ENCODE measurements at regions not wholly inside any gene's neighbourhood (a gene's known extent, or its start where the extent isn't known, plus 50 kb on each side); places are given as distances from the start of the nearest gene placed in this dataset.

DNA sequence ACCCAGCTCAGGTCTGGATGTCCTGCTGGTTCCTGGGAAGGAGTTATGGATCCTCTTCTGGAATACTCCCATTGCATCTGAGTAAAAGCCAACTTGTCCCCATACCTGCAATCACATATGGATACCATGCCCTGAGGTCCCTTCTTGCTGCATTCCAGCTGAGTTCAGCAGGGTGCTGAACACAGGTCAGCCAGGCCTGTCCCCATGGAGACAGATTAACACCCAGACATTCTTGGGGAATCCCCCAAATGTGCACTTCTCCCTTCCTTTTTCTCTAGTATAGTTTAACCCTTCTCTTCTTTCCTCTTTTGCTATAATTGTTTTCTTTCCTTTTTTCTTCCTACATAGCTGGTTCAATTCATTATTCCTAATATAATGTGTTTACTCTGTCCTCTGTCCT lies 799.6 kb upstream of the HS6ST1 start:
- H3K4me3 ChIP-seq (ENCODE audit: low read depth, low read length): no peak overlapping the region

DNA sequence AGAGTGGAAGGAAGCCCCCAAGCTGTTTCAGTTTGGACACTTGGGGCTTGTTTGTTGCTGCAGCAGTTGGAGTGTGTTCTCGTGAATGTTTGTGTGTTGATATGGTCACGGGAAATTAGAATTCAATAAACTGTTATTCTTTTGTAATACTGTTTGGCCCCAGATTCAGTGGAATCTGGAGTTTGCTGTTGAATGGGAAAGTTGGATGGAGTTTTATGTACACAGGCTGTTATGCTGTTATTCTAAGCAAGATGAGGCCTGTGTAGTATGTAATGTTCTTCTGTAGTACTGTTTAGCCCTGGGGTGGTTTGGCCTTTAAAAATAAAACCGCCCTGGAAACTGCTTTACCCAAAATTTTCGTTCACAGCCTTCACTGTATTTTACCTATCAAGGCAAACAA lies 810.4 kb upstream of the HS6ST1 start:
- no peak overlapping the region for H3K4me3 ChIP-seq (ENCODE audit: low read depth, low read length)

DNA sequence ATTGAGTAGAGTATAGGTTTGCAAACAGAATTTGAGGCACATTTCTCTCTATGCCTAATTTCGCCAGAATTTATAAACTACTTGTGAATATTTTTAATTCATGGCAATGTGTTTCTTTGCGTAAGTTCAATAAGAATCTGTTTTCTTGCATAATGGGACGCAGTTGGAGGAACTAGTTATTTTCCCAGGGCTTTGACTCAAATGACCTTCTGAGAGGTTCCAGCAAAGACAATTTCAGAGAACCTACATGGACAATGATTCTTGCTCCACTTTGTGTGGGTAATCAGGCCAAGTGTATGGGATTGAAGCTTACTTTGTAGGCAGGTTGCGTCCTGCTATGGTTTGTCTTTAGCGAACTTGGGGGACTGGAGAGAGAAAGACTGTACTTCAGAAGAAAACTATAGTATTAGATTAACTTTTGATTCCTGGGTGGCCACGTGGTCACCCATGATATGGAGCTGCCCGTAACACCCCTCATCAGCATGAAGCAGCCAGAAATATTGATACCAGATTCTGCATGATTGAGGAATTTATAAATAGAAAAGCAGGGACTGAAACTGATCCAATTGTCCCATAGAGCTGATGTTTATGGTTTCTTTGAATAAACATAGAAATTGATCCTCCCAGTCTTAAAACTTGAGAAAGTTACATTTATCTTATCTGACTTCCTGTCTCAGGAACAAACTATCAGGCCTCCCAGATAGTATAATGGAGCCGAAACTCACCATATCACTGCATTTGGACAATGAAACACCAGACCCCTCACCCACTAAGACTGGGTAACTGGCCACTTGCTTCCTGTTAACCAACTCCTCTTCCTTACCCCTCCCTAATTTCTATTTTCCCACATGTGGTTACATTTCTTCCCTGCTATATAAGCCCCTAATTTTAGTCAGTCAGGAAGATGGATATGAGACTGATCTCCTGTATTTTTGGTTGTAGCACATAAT lies 815.3 kb upstream of the HS6ST1 start:
- no peak overlapping the region for H3K4me3 ChIP-seq (ENCODE audit: low read depth, low read length)

DNA sequence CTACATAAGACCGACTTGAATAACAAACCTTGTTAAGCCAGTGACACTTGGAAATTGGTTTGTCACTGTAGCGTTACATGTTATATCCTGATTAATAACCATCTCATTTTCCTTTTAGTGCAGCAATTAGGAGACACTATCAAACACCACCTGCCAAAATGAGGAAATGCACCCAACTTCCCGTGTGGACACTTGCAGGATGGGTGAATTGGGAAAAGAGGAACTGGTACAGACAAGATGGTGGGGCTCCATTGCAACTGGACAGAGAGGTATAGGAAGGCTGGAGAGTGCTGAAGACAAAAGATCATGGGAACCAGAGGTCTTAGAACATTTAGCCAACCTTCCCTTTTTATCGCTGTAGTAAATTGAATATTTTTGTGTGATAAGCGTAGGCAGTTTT lies 816.3 kb upstream of the HS6ST1 start:
- H3K4me3 ChIP-seq (ENCODE audit: low read depth, low read length): no peak overlapping the region

DNA sequence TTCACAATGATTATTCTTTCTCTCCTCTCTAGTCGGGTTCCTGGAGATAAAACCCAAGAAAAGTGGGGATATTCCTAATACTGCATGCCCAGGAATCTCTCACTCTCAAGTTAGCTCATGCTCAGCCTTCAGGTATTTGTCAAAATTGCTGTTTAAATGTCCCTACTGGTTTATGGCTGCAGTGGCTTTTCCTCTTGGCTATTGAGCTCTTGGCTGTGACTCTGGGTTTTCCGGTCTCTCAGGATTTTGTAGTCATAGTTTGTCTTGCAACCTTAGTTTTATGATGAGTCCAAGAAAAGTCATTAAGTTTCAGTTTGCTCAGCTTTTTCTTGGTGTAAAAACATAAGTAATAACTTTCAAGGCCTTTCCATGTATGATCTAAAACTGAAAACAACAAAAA lies 820.7 kb upstream of the HS6ST1 start:
- H3K4me3 ChIP-seq (ENCODE audit: low read depth, low read length): no peak overlapping the region

DNA sequence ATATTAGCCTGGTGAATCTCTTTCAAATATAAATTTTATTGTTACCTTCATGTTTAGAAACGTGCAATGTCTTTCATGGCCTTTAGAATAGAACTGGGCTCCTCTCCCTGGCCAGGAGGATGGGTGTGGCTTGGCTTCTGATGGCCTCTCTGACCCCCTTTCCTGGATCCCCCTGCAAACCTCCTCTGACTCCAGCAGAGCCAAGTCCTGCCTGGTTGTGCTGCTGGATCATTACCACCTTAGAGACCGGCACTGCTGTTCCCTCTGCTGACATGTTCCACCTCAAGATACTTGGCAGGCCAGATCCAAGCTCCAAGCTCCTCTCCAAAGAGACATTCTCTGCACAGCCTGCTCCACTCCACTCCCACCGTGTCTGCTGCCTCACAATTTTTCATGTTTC lies 823.8 kb upstream of the HS6ST1 start:
- no peak overlapping the region for H3K4me3 ChIP-seq (ENCODE audit: low read depth, low read length)

DNA sequence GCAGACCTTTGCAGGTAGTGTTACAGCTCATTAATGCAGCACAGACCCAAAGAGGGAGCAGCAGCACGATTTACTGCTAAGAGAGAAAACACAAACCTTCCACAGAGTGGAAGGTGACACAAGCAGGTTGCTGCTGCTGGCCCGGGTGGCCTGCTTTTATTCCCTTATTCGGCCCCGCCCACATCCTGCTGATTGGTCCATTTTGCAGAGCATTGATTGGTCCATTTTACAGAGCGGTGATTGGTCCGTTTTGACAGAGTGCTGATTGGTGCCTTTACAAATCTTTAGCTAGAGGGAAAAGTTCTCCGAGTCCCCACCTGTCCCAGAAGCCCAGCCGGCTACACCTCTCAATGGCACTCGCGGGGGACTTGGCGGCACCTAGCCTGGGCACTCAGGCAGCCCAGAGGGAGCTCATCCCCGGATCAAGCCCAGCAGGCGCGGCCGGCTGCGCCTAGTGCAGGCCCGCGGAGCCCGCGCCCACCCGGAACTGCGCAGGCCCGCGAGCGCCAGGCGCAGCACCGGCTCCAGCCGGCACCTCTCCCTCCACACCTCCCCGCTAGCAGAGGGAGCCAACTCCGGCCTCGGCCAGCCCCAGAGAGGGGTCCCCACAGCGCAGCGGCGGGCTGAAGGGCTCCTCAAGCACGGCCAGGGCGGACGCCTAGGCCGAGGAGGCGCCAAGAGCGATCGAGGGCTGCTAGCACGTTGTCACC lies 825.6 kb upstream of the HS6ST1 start:
- no peak overlapping the region for H3K4me3 ChIP-seq (ENCODE audit: low read depth, low read length)

DNA sequence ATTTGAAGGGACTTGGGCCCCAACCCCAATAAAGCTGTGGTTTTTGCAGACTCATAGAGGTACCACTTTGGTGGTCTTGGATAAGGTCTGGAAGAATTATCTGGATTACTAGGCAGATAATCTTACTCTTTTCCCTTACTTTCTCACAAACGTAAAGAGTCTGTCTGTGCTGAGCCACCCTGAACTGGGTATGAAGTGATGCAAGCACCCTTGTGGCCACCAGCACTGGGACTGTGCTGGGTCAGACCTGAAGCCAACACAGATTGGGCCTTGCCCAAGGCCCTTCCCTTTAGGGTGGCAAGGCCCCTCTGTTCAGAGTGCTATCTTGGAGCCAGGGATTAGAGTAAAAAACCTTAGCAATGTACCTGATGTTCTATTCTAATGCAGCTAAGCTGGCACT lies 827.0 kb upstream of the RAB6C start:
- no peak overlapping the region for H3K4me3 ChIP-seq (ENCODE audit: low read depth, low read length)

DNA sequence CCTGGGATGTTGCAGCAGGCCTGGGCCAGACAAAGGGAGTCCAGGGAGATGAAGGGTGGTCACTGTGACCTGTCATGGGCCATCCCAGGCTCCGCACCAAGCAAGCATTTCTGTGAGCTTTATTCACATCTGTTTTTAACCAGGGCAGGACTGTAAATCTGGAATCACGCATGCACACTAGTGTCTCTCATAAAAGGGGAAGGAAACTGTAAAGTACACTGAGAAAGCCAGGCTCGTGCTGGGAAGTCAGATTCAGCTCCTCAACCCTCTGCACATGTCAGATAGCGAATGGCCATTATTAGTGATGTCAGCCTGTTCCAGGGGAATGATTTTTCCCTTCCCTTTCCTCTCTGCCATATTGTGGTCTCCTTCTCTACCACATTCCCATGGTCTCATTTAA lies 818.6 kb upstream of the RAB6C start:
- no peak overlapping the region for H3K4me3 ChIP-seq (ENCODE audit: low read depth, low read length)

DNA sequence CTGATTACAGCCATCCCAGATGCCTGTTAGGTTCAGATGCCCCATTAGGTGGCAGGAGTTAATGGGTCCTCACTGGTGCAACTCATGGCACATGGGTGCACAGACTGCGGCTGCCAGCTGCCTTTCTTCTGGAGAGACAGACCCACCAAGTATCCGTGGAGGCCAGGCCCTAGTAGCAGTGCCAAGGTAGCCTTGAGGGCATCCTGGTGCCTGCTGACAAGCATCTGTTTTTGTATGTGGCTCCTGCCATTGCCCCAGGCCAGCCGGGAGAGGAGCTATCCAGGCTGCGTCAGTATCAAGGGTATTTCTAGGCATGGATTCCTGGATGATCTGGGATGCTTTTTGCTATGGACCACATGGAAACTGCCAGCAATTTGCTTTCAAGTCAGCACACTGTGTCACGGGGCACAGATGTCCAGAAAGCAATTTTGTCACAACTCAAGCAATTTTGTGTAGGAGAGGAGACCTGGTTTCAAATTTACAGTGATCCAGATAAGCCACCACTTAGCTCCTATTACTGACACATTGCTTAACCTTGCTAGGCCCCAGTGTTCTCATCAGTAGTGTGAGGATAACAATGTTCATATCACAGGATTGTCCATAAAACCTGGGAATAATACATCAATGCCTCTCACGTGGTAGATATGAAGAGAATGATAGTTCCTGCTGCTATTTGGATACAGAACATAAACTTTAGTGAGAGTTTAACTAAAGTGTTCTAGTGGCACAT lies 815.1 kb upstream of the RAB6C start:
- H3K4me3 ChIP-seq (ENCODE audit: low read depth, low read length): no peak overlapping the region

DNA sequence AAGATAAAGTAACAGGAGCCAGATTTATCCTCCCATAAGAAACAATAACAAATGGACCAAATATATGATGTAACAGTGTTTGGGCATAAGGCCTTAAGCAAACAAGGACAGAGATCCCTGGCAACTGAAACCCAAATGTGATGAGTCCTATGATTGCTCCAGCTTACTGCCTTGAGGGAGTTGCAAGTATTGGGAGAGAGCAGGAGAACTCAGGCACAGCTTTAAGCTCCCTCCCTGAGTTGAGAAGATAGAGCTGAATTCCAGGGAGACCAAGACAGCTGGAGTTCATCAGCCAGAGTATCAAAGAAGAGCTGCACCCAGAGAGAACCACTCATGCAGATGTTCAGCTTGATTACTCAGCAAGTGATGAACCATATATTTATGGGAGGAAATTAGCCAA lies 814.5 kb upstream of the RAB6C start:
- H3K4me3 ChIP-seq (ENCODE audit: low read depth, low read length): no peak overlapping the region

DNA sequence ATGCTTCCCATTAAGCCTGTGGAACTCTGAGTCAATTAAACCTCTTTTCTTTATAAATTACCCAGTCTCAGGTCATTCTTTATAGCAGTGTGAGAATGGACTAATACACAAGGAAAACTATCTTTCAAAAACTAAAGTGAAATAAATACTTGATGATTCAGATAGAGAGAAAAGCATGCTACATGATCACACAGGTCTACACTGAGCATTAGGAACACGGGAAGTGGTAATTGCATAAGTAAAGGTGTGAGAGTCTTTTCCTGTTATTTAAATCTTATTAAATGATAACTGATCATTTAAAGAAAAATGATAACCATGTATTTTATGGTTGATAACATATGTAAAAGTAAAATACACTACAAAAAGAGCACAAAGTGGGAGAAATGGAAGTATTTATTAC lies 812.0 kb upstream of the RAB6C start:
- H3K4me3 ChIP-seq (ENCODE audit: low read depth, low read length): no peak overlapping the region

DNA sequence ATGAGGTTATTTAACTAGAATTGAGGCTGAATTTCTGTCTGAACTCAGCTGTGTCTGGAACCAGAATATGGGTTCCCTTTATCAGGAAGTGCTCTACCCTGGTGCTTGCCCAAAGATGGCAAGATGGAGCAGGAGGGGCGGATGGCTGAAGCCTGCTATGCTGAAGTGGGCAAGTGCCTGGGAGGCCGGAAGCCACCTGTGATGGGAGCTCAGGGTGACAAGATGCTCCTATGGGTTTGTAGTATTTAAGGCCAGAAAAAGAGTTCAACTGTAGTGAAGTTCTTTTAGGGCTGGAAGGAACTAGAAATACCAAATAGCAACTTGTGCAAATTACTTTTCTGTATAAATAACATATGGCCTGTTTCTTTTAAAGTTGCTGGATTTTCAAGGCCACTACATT lies 808.9 kb upstream of the RAB6C start:
- no peak overlapping the region for H3K4me3 ChIP-seq (ENCODE audit: low read depth, low read length)

DNA sequence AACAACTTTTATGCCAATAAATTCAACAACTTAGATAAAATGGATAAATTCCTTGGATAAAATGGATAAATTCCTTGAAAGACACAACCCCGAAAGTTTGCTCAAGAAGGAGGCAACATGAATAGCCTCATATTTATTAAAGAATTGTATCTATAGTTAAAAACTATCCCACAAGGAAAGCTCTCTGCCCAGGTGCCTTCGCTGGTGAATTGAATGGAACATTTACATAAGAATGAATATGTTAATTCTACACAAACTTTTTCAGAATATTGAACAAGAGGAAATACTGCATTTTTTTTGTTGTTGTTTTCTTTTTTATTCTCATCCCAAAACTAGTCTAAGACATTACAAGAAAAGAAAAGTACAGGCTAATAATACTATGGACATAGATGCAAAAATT lies 805.3 kb upstream of the RAB6C start:
- H3K4me3 ChIP-seq (ENCODE audit: low read depth, low read length): no peak overlapping the region

DNA sequence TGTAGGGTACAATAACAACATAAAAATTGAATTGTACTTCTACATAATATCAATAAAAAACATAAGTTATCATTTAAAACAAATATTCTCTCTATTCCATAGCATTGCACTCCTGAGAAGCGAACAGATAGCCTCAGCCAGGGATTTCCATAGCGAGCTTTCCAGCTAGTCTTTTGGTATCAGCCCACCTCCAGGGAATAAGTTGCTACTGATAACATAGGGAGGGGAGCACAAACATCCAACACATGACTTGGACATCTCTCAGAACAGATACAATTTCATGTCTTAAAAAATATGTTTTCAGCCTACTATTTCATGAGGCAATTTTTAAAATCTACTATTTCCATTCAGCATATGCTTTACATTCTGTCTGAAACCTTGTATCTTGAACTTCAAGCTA lies 804.4 kb upstream of the RAB6C start:
- no peak overlapping the region for H3K4me3 ChIP-seq (ENCODE audit: low read depth, low read length)

DNA sequence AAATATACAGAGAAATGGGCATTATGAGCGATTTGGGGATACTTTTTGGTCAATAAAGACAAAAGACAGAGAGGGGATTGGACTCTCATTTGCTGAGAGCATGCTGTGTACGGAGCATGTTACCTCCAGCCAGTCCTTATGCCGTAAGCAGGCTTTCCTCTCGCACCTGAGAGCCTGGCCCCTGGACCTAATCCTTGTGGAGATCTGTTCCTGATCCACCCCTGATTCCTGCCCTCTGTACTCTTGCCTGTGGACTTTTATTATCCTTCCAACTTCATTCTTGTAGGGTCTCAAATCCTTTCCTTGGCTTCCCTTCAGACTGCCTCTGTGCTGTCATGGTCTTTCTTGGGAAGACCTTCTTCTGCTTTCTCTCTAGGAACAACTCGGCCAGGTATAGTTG lies 803.1 kb upstream of the RAB6C start:
- no peak overlapping the region for H3K4me3 ChIP-seq (ENCODE audit: low read depth, low read length)

DNA sequence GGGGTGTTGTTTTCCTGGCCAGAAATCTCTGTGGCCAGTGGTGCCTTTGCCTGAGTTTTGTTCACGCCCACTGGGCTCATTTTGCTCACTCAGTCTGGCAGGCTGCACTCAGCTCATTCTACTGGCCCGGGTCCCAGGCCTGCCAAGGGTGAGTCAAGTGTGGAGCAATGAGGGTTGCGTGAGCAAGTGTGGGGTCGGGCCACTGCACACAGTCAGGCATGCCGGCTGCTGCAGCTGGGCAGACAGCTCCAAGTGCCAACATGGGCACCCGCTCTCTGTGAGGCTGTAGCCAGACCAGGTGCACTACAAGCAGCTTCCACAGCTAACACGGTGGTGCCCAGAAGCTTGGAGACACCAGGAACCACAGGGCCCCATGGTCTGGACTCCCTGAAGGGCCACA lies 801.1 kb upstream of the RAB6C start:
- no peak overlapping the region for H3K4me3 ChIP-seq (ENCODE audit: low read depth, low read length)

DNA sequence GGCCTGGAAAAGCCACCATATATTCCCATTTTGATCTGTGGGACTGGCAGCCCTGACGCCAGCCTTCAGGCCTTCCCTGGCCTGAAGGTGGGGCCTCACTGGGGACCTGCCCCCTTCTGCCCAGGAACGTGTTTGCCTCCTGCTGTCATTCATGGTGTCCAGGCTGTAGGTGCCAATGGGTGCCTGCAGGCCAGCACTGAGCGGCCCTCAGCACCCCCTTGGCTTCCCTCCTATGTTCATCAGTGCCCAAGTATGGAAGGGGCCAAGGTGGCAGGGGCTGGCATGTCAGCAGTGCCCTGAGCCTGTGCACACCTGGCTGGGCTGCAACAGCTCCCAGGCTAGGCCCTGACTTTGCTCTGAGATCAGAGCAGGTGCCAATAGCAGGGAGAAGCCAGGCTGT lies 800.3 kb upstream of the RAB6C start:
- H3K4me3 ChIP-seq (ENCODE audit: low read depth, low read length): no peak overlapping the region

DNA sequence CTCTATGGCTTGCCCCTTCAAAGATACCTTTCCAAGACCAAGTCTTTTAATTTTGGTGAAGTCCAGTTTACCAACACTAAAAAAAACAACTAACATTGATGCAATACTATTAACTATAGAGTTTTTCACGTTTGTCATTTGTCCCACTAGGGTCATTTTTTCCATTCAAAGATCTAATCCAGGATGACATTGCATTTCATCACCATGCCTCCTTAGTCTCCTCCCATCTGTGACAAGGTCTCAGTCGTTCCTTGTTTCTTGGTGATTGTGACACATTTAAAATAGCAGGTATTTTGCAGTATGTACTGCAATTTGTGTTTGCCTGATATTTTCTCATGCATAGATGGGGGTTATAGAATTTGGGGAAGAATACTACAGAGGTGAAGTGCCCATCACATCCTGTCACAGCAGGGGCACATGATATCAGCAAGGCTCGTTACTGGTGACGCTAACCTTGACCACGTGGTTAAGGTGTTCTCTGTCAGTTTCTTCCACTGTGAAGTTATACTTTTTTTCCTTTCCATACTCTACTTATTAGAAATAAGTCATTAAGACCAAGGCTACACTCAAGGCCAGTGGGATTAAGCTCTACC lies 799.2 kb upstream of the RAB6C start:
- H3K4me3 ChIP-seq (ENCODE audit: low read depth, low read length): no peak overlapping the region

DNA sequence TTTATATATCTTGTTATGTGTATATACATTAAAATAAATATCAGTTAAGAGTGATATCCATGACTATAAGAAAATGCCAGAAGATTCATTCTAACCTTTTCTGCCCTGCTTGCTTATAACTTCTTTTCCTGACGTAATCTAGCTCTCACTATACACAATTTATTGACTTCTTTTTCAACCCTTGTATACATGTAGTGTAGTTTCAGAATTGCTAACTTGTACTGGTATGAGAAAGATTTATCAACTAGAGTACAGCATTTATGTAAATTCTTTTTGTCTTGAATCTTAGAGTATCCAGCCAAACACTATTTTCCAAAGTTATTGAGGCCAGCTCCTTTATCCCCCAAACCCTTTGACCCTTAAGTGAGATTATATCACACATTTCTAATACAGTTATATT lies 798.0 kb upstream of the RAB6C start:
- H3K4me3 ChIP-seq (ENCODE audit: low read depth, low read length): no peak overlapping the region

DNA sequence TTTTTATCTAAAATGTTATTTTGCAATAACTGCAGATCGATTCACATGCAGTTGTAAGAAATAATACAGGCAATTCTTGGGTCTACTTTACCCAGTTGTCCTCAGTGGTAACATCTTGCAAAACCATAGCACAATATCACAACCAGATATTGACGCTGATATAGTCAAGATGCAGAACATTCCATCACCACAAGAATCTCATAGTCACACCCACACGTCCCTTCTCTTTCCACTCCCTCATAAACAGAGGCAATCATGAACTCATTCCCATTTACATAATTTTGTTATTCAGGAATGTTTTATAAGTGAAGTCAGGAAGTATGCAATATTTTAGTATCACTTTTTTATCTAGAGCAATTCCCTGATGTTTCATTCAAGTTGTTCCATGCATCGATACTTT lies 797.5 kb upstream of the RAB6C start:
- H3K4me3 ChIP-seq (ENCODE audit: low read depth, low read length): no peak overlapping the region

Measured in iPS-11a (cell line).